Type B pancreatic cell (in vitro differentiated cells): ENCODE measurements at regions not wholly inside any gene's neighbourhood (a gene's known extent, or its start where the extent isn't known, plus 50 kb on each side); places are given as distances from the start of the nearest gene placed in this dataset.

Source experiments
- DNase-seq: peaks from one replicate; pipeline ENCODE4 v3.0.0; 2021; ENCODE audit warnings: mixed read lengths; ENCODE audit not compliant: unreplicated experiment; ENCODE audit errors: extremely low spot score
- H3K27ac Mint-ChIP-seq: 2 replicates; pipeline ENCODE4 v1.8.0; 2021; ENCODE audit warnings: mild to moderate bottlenecking, mixed read lengths
- H3K27me3 Mint-ChIP-seq: 2 replicates; pipeline ENCODE4 v1.8.0; 2021; ENCODE audit warnings: mixed read lengths
- H3K36me3 Mint-ChIP-seq: 2 replicates; pipeline ENCODE4 v1.8.0; 2021; ENCODE audit warnings: mixed read lengths
- H3K4me1 Mint-ChIP-seq: one replicate; pipeline ENCODE4 v1.8.0; 2021; ENCODE audit warnings: mixed read lengths; ENCODE audit not compliant: unreplicated experiment
- H3K4me3 Mint-ChIP-seq: 2 replicates; pipeline ENCODE4 v1.8.0; 2021; ENCODE audit warnings: mild to moderate bottlenecking, mixed read lengths
- H3K9me3 Mint-ChIP-seq: 2 replicates; pipeline ENCODE4 v1.8.0; 2021; ENCODE audit warnings: mixed read lengths
- CTCF ChIP-seq: fragments of 200-600 bp; sonication (generic); conservative IDR thresholded peaks from 2 replicates; pipeline ENCODE4 v1.5.0; 2021; ENCODE audit warnings: antibody characterized with exemption, mild to moderate bottlenecking

GRCh38 chr14:100438271-100438670, 115.1 kb downstream of the SLC25A47 start:
- Mint-ChIP-seq H3K27ac (no peak overlapping the region), H3K4me1 (peaks cover 35% of the 10 kb centered on the region), H3K36me3 (no peaks in the 10 kb centered on the region), H3K4me3 (no peak overlapping the region), H3K27me3 (no peaks in the 10 kb centered on the region), H3K9me3 (no peaks in the 10 kb centered on the region)
- no peak for DNase-seq
- TF ChIP-seq CTCF, result no peak

- no peak for DNase-seq
- Mint-ChIP-seq H3K4me1 (peaks cover 35% of the 10 kb centered on the region), H3K27ac (no peak overlapping the region), H3K9me3 (no peaks in the 10 kb centered on the region), H3K36me3 (no peaks in the 10 kb centered on the region), H3K27me3 (no peaks in the 10 kb centered on the region), H3K4me3 (no peak overlapping the region)
- TF ChIP-seq CTCF, result no peak
These were observed 115.8 kb downstream of the SLC25A47 start for GRCh38 chr14:100438678-100439592.

GRCh38 chr14:100439781-100440180, 116.6 kb downstream of the SLC25A47 start:
- no peak overlapping the region for H3K27ac Mint-ChIP-seq
- H3K4me3 Mint-ChIP-seq, result peak overlapping the region; percentile 21
- DNase-seq, result no peak
- TF ChIP-seq CTCF, result no peak
- peaks cover 30% of the 10 kb centered on the region for H3K4me1 Mint-ChIP-seq
- no peaks in the 10 kb centered on the region for H3K9me3 Mint-ChIP-seq
- H3K27me3 Mint-ChIP-seq, result no peaks in the 10 kb centered on the region
- H3K36me3 Mint-ChIP-seq, result no peaks in the 10 kb centered on the region

GRCh38 chr14:100440207-100440631, 117.1 kb downstream of the SLC25A47 start:
- Mint-ChIP-seq H3K9me3 (no peaks in the 10 kb centered on the region), H3K36me3 (no peaks in the 10 kb centered on the region), H3K27ac (no peak overlapping the region), H3K4me3 (peak overlapping the region; percentile 21), H3K27me3 (no peaks in the 10 kb centered on the region), H3K4me1 (peaks cover 27% of the 10 kb centered on the region)
- DNase-seq, result no peak
- TF ChIP-seq CTCF, result peak; percentile 72

- peaks cover 21% of the 10 kb centered on the region for H3K4me1 Mint-ChIP-seq
These were observed 117.6 kb downstream of the SLC25A47 start for GRCh38 chr14:100440758-100441203.

More at GRCh38 chr14:100440758-100441203, 117.6 kb downstream of the SLC25A47 start:
- no peak for TF ChIP-seq CTCF
- peak overlapping the region; percentile 24 for H3K27ac Mint-ChIP-seq
- DNase-seq, result no peak
- H3K9me3 Mint-ChIP-seq, result no peaks in the 10 kb centered on the region
- H3K4me3 Mint-ChIP-seq, result no peak overlapping the region
- no peaks in the 10 kb centered on the region for H3K27me3 Mint-ChIP-seq
- H3K36me3 Mint-ChIP-seq, result no peaks in the 10 kb centered on the region
